Nephron (organoid): ENCODE measurements at regions not wholly inside any gene's neighbourhood (a gene's known extent, or its start where the extent isn't known, plus 50 kb on each side); places are given as distances from the start of the nearest gene placed in this dataset.

Source experiments
- H3K27ac Mint-ChIP-seq, 3 experiments: 2 replicates each; pipeline ENCODE4 v1.8.0; 2020; ENCODE audit warnings: mixed read lengths in 3 of 3, mild to moderate bottlenecking in 2 of 3, moderate library complexity in 1 of 3
- H3K27me3 Mint-ChIP-seq: 2 replicates; pipeline ENCODE4 v1.8.0; 2021; ENCODE audit warnings: low read depth, mild to moderate bottlenecking, moderate library complexity, mixed read lengths
- H3K36me3 Mint-ChIP-seq: 2 replicates; pipeline ENCODE4 v1.8.0; 2020; ENCODE audit warnings: low read depth, mixed read lengths
- H3K4me1 Mint-ChIP-seq: 2 replicates; pipeline ENCODE4 v1.8.0; 2020; ENCODE audit warnings: mixed read lengths
- H3K4me3 Mint-ChIP-seq, 3 experiments: 2 replicates each; pipeline ENCODE4 v1.8.0; 2020; ENCODE audit warnings: mild to moderate bottlenecking in 3 of 3, mixed read lengths in 3 of 3, moderate library complexity in 2 of 3
- H3K9me3 Mint-ChIP-seq: 2 replicates; pipeline ENCODE4 v1.8.0; 2020; ENCODE audit warnings: mixed read lengths
- CTCF ChIP-seq, 3 experiments: fragments of 200-600 bp; sonication (generic); IDR thresholded peaks; one replicate each; pipeline ENCODE4 v1.5.0; 2021; ENCODE audit warnings: antibody characterized with exemption in 3 of 3; ENCODE audit not compliant: unreplicated experiment in 3 of 3

GRCh38 chr6:98747960-98748359 lies 86.4 kb upstream of the POU3F2 start:
- H3K36me3 Mint-ChIP-seq = no peaks in the 10 kb centered on the region
- peaks cover 5% of the 10 kb centered on the region for H3K9me3 Mint-ChIP-seq
- no peaks in the 10 kb centered on the region for H3K27me3 Mint-ChIP-seq
- H3K4me1 Mint-ChIP-seq = no peaks in the 10 kb centered on the region
- no peak for TF ChIP-seq CTCF (IDR thresholded peaks at IDR 0.05; ENCODE audit: unreplicated experiment in 3 of 3)
- H3K4me3 Mint-ChIP-seq = no peak overlapping the region
- no peak overlapping the region for H3K27ac Mint-ChIP-seq

GRCh38 chr6:98759459-98759858 lies 74.9 kb upstream of the POU3F2 start:
- Mint-ChIP-seq H3K27me3 (no peaks in the 10 kb centered on the region), H3K4me1 (no peaks in the 10 kb centered on the region), H3K4me3 (no peak overlapping the region), H3K36me3 (no peaks in the 10 kb centered on the region), H3K27ac (no peak overlapping the region), H3K9me3 (peaks cover 6% of the 10 kb centered on the region)
- TF ChIP-seq CTCF (IDR thresholded peaks at IDR 0.05; ENCODE audit: unreplicated experiment in 3 of 3) = no peak

GRCh38 chr6:98764373-98764911 lies 69.9 kb upstream of the POU3F2 start:
- H3K27me3 Mint-ChIP-seq = peaks cover 4% of the 10 kb centered on the region
- H3K9me3 Mint-ChIP-seq = peaks cover 6% of the 10 kb centered on the region
- no peaks in the 10 kb centered on the region for H3K36me3 Mint-ChIP-seq
- no peak overlapping the region for H3K27ac Mint-ChIP-seq
- H3K4me1 Mint-ChIP-seq = no peaks in the 10 kb centered on the region
- peak overlapping the region in 1 of 3 experiments; percentile 6 for H3K4me3 Mint-ChIP-seq
- TF ChIP-seq CTCF (IDR thresholded peaks at IDR 0.05; ENCODE audit: unreplicated experiment in 3 of 3) = no peak

- H3K4me1 Mint-ChIP-seq = no peaks in the 10 kb centered on the region
- H3K9me3 Mint-ChIP-seq = no peaks in the 10 kb centered on the region
- peak in 1 of 3 experiments; percentile 16 for TF ChIP-seq CTCF (IDR thresholded peaks at IDR 0.05; ENCODE audit: unreplicated experiment in 3 of 3)
- H3K36me3 Mint-ChIP-seq = no peaks in the 10 kb centered on the region
- no peak overlapping the region for H3K27ac Mint-ChIP-seq
- no peak overlapping the region for H3K4me3 Mint-ChIP-seq
- H3K27me3 Mint-ChIP-seq = peaks cover 4% of the 10 kb centered on the region
These were observed 64.8 kb upstream of the POU3F2 start for GRCh38 chr6:98769546-98769945.

- Mint-ChIP-seq H3K27me3 (no peaks in the 10 kb centered on the region), H3K4me3 (no peak overlapping the region), H3K27ac (no peak overlapping the region), H3K36me3 (no peaks in the 10 kb centered on the region), H3K4me1 (no peaks in the 10 kb centered on the region), H3K9me3 (no peaks in the 10 kb centered on the region)
- TF ChIP-seq CTCF (IDR thresholded peaks at IDR 0.05; ENCODE audit: unreplicated experiment in 3 of 3) = no peak
These were observed 59.2 kb upstream of the POU3F2 start for GRCh38 chr6:98775205-98775604.

- no peaks in the 10 kb centered on the region for H3K4me1 Mint-ChIP-seq
- H3K9me3 Mint-ChIP-seq = no peaks in the 10 kb centered on the region
- TF ChIP-seq CTCF (IDR thresholded peaks at IDR 0.05; ENCODE audit: unreplicated experiment in 3 of 3) = no peak
These were observed 56.6 kb upstream of the POU3F2 start for GRCh38 chr6:98777762-98778161.

More at GRCh38 chr6:98777762-98778161, 56.6 kb upstream of the POU3F2 start:
- no peak overlapping the region for H3K4me3 Mint-ChIP-seq
- no peak overlapping the region for H3K27ac Mint-ChIP-seq
- no peaks in the 10 kb centered on the region for H3K36me3 Mint-ChIP-seq
- no peaks in the 10 kb centered on the region for H3K27me3 Mint-ChIP-seq
